Right lobe of liver (tissue), 6 donors: ENCODE measurements at regions not wholly inside any gene's neighbourhood (a gene's known extent, or its start where the extent isn't known, plus 50 kb on each side); places are given as distances from the start of the nearest gene placed in this dataset.

Experiments
- ATAC-seq, 4 donors: fragments of 200-7000 bp; cut with Tn5 transposase; one replicate each; pipeline ENCODE4 v1.9.1; 2020; ENCODE audit warnings: mild to moderate bottlenecking in 4 of 4, moderate library complexity in 4 of 4
- DNase-seq, 3 donors: peaks; one replicate each; pipeline ENCODE4 v3.0.0-alpha.2; 2020
- H3K27ac ChIP-seq, 3 donors: fragments of 200-600 bp; one replicate each; pipeline ENCODE4 v1.8.0; 2022
- H3K27me3 ChIP-seq, 2 donors: fragments of 200-600 bp; one replicate each; pipeline ENCODE4 v1.8.0; 2022
- H3K36me3 ChIP-seq, 4 donors: fragments of 200-600 bp; sonication (generic) in 1 of 4; one replicate each; pipeline versions ENCODE4 v1.5.1 to v1.8.0; 2017 to 2022; ENCODE audit warnings: control low read depth in 1 of 4
- H3K4me1 ChIP-seq, 4 donors: fragments of 200-600 bp; sonication (generic) in 1 of 4; one replicate each; pipeline versions ENCODE4 v1.5.1 to v1.8.0; 2017 to 2022; ENCODE audit warnings: control low read depth in 1 of 4
- H3K4me3 ChIP-seq, 3 donors: fragments of 200-600 bp; one replicate each; pipeline ENCODE4 v1.8.0; 2022
- H3K9me3 ChIP-seq, 4 donors: fragments of 200-600 bp; sonication (generic) in 1 of 4; one replicate each; pipeline versions ENCODE4 v1.5.1 to v1.8.0; 2017 to 2022; ENCODE audit warnings: control low read depth in 1 of 4
- CTCF ChIP-seq, 4 donors: fragments of 200-600 bp in 3 of 4; fragments of 450-650 bp in 1 of 4; IDR thresholded peaks; one replicate each; pipeline versions ENCODE4 v1.5.1 to v1.8.0; 2016 to 2022; ENCODE audit warnings: antibody characterized with exemption in 4 of 4, mild to moderate bottlenecking in 2 of 4
- POLR2A ChIP-seq: fragments of 450-650 bp; IDR thresholded peaks from one replicate; pipeline ENCODE4 v1.6.1; 2017; ENCODE audit warnings: antibody characterized with exemption, mild to moderate bottlenecking
- WGBS: methylation state at CpG from one replicate; pipeline ENCODE4 v1.1.6; 2018; ENCODE audit warnings: low coverage, low lambda C conversion rate; ENCODE audit not compliant: insufficient coverage; ENCODE audit errors: missing lambda C conversion rate; 5-methylcytosine and 5-hydroxymethylcytosine counted together
- intact Hi-C, 2 donors: fragments of 100-400 bp; cut with DNase I; formaldehyde crosslinking; loops; one replicate each; pipeline versions ENCODE4 v1.11.2 to v1.14.1; 2022
- donor health status: DM: no; HTN: yes; CAD: no.
- donor health status: DM: no; HTN: no; CAD: no.
- donor health status: DM: no; HTN: no; CAD: no.
- donor health status: DM: no; HTN: yes; CAD: no.
- donor health status: DM: no; HTN: yes; CAD: no.

- no peaks in the 10 kb centered on the region for H3K36me3 ChIP-seq
- WGBS: 68% methylated on average over 12 of the region's 13 CpGs
- no peak overlapping the region for H3K27ac ChIP-seq
- H3K27me3 ChIP-seq: no peaks in the 10 kb centered on the region
- no peak for TF ChIP-seq POLR2A
- no peak for TF ChIP-seq CTCF (IDR thresholded peaks at IDR 0.05)
- H3K4me1 ChIP-seq: peaks cover 0 to 6% (median 0%) of the 10 kb centered on the region in 4 donors
- ATAC-seq: no peak
- H3K4me3 ChIP-seq: no peak overlapping the region
- intact Hi-C loops: no loop called here
- peak in 1 of 3 donors; percentile 24 for DNase-seq
- H3K9me3 ChIP-seq: no peaks in the 10 kb centered on the region
Measured at GRCh38 chr2:111663471-111664274, 220.3 kb downstream of the ANAPC1 start.

- DNase-seq (peak in 1 of 3 donors; percentile 17), ATAC-seq (no peak)
- intact Hi-C loops: no loop called here
- H3K4me3 ChIP-seq: no peak overlapping the region
- no peak overlapping the region for H3K27ac ChIP-seq
- TF ChIP-seq POLR2A (no peak), CTCF (IDR thresholded peaks at IDR 0.05) (no peak)
- WGBS: 73% methylated on average over 3 of the region's 4 CpGs
- no peaks in the 10 kb centered on the region for H3K36me3 ChIP-seq
- no peaks in the 10 kb centered on the region for H3K9me3 ChIP-seq
- H3K27me3 ChIP-seq: no peaks in the 10 kb centered on the region
- peaks cover 0 to 6% (median 0%) of the 10 kb centered on the region in 4 donors for H3K4me1 ChIP-seq
Measured at GRCh38 chr2:111664275-111664850, 219.6 kb downstream of the ANAPC1 start.

- DNase-seq (peak in 1 of 3 donors; percentile 33), ATAC-seq (no peak)
- Histone ChIP-seq H3K4me1 (peaks cover 0 to 4% (median 0%) of the 10 kb centered on the region in 4 donors), H3K36me3 (no peaks in the 10 kb centered on the region), H3K27me3 (no peaks in the 10 kb centered on the region), H3K4me3 (no peak overlapping the region), H3K27ac (no peak overlapping the region), H3K9me3 (no peaks in the 10 kb centered on the region)
- 62% methylated on average over 6 of the region's 7 CpGs for WGBS
- intact Hi-C loops: no loop called here
- TF ChIP-seq POLR2A (no peak), CTCF (IDR thresholded peaks at IDR 0.05) (no peak)
Measured at GRCh38 chr2:111665011-111665410, 219.0 kb downstream of the ANAPC1 start.

GRCh38 chr2:111665551-111666116 is 218.4 kb downstream of the ANAPC1 start:
- Histone ChIP-seq H3K4me1 (no peaks in the 10 kb centered on the region), H3K27ac (no peak overlapping the region), H3K9me3 (no peaks in the 10 kb centered on the region), H3K4me3 (no peak overlapping the region), H3K36me3 (no peaks in the 10 kb centered on the region), H3K27me3 (no peaks in the 10 kb centered on the region)
- TF ChIP-seq CTCF (IDR thresholded peaks at IDR 0.05) (no peak), POLR2A (no peak)
- ATAC-seq (no peak), DNase-seq (peak in 1 of 3 donors; percentile 14)
- intact Hi-C loops: no loop called here
- 90% methylated on average over 3 of the region's 3 CpGs for WGBS
